Panc1 (cell line): ENCODE measurements at regions not wholly inside any gene's neighbourhood (a gene's known extent, or its start where the extent isn't known, plus 50 kb on each side); places are given as distances from the start of the nearest gene placed in this dataset.

Experiments used
- POLR2AphosphoS5 ChIP-seq: IDR thresholded peaks from 2 replicates; pipeline ENCODE4 v1.6.1; 2012; ENCODE audit warnings: mild to moderate bottlenecking, low read depth, low read length, moderate library complexity
- SIN3A ChIP-seq: IDR thresholded peaks from 2 replicates; pipeline ENCODE4 v1.6.1; 2012; ENCODE audit warnings: low read depth, mild to moderate bottlenecking, low read length, moderate library complexity, borderline replicate concordance; ENCODE audit not compliant: insufficient read depth
- TF ChIP-seq, protein P1 (sequence below): fragments of 450-650 bp; IDR thresholded peaks from 2 replicates; pipeline ENCODE4 v1.5.1; 2017; ENCODE audit warnings: mild to moderate bottlenecking
- TF ChIP-seq, protein P2 (sequence below), 2 experiments: IDR thresholded peaks; 2 replicates each; pipeline ENCODE4 v1.6.1; 2011 to 2012; ENCODE audit warnings: low read depth in 2 of 2, control low read depth in 1 of 2, low read length in 1 of 2, mild to moderate bottlenecking in 1 of 2, moderate library complexity in 1 of 2; ENCODE audit not compliant: insufficient read depth in 1 of 2

DNA sequence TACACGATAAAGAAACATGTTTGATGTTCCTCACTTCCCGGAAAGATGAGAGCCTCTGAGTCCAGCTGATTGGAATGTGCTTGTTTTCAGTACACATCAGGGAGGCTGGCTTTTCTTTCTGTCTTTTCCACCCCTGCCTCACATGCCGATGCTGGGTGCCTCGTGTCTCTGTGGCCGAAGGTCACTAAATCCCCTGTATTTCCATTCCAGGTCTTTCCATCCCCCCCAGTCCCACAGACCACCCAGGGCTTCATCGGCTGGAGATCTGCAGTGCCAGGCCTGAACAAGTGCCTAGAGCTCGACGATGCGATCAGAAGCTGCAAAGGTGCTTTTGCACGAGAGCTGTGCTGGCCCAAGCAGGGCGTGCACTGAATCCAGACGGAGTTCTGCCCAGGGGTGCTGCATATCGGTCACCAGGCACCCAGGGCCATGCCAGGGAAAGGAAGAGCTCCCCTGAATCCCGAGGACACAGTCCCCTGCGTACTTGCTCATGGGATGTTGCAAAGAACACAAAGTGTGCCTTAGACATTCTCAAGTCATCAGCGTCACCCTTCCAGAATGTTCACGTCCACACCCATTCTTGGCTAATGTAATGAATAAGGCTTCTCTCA lies 67.9 kb downstream of the ANKRD60 start:
- TF ChIP-seq, protein P1, sequence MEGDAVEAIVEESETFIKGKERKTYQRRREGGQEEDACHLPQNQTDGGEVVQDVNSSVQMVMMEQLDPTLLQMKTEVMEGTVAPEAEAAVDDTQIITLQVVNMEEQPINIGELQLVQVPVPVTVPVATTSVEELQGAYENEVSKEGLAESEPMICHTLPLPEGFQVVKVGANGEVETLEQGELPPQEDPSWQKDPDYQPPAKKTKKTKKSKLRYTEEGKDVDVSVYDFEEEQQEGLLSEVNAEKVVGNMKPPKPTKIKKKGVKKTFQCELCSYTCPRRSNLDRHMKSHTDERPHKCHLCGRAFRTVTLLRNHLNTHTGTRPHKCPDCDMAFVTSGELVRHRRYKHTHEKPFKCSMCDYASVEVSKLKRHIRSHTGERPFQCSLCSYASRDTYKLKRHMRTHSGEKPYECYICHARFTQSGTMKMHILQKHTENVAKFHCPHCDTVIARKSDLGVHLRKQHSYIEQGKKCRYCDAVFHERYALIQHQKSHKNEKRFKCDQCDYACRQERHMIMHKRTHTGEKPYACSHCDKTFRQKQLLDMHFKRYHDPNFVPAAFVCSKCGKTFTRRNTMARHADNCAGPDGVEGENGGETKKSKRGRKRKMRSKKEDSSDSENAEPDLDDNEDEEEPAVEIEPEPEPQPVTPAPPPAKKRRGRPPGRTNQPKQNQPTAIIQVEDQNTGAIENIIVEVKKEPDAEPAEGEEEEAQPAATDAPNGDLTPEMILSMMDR = no peak
- TF ChIP-seq, protein P2, sequence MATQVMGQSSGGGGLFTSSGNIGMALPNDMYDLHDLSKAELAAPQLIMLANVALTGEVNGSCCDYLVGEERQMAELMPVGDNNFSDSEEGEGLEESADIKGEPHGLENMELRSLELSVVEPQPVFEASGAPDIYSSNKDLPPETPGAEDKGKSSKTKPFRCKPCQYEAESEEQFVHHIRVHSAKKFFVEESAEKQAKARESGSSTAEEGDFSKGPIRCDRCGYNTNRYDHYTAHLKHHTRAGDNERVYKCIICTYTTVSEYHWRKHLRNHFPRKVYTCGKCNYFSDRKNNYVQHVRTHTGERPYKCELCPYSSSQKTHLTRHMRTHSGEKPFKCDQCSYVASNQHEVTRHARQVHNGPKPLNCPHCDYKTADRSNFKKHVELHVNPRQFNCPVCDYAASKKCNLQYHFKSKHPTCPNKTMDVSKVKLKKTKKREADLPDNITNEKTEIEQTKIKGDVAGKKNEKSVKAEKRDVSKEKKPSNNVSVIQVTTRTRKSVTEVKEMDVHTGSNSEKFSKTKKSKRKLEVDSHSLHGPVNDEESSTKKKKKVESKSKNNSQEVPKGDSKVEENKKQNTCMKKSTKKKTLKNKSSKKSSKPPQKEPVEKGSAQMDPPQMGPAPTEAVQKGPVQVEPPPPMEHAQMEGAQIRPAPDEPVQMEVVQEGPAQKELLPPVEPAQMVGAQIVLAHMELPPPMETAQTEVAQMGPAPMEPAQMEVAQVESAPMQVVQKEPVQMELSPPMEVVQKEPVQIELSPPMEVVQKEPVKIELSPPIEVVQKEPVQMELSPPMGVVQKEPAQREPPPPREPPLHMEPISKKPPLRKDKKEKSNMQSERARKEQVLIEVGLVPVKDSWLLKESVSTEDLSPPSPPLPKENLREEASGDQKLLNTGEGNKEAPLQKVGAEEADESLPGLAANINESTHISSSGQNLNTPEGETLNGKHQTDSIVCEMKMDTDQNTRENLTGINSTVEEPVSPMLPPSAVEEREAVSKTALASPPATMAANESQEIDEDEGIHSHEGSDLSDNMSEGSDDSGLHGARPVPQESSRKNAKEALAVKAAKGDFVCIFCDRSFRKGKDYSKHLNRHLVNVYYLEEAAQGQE (IDR thresholded peaks at IDR 0.05; ENCODE audit: insufficient read depth in 1 of 2, low read depth in 2 of 2, low read length in 1 of 2) = no peak
- TF ChIP-seq SIN3A = no peak
- no peak for TF ChIP-seq POLR2AphosphoS5
